NAMALWA (cell line): ENCODE measurements at regions not wholly inside any gene's neighbourhood (a gene's known extent, or its start where the extent isn't known, plus 50 kb on each side); places are given as distances from the start of the nearest gene placed in this dataset.

Experiments
- DNase-seq: peaks from one replicate; pipeline ENCODE4 v3.0.0-alpha.2; 2015; ENCODE audit warnings: low spot score

DNA sequence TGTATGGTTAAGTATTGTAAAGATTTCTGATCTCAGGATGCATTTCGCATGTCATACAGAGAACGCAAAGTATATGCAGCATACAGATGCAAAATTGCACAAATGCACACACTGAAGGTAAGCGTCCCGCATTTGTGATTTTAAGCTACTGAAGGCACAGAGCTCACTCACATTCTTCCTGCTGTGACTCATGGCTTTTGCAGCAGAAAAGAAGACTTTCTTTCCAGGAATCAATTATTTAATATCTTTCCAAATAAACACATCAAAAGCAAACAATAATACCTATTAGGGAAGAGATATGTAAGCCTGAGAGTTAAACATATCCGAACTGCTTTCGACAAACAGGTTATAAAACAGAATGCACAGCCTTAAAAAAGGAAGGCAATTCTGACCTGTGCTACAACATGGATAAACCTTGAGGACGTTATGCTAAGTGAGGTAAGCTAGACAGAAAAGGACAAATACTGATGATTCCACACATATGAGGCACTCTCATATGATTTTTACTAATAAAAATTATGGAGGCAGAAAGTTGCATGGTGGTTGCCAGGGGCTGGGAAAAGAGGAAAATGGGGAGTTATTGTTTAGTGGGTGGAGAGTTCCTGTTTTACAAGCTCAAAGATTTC is 109.0 kb downstream of the TFAP2A start:
- no peak for DNase-seq

DNA sequence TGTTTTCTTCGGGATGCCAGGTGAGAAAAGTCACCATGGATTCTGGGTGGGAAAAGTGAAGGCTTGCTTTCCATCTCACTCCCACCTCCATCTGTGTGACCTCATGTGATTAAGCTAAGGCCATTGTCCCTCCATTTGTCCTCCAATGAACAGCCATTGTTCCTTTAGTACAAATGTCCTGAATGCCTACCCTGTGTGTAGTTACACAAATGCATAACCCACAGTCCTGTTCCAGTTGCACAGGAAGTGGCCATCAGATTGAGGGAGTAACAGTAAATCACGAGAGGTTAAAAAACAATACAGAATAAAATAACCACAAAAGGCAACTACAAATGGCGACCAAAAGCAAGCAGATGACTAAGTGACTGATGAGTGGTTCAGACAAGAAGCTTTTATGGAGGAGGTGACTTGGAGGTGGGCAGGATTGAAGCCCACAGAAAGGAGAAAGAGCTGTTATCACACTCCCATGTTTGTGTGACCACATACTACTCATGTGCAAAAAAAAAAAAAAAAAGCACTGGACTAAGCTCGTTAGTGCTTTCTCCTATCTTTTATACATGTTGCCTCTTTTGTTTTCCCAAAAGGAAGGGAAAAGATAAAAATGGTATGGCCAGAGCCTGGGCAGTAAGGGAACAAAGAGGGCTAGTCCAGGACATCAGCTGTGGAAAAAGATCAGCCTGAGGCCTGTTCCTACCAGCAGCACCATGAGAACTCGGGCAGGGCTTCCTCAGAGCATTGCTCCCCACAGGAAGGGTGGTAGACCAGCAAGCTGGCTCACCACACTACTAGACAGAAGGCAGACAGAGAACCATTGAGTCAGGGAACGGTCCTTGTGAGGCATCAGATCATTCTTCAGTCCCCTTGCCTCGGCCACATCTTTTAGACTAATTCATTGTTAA is 111.0 kb downstream of the TFAP2A start:
- no peak for DNase-seq

DNA sequence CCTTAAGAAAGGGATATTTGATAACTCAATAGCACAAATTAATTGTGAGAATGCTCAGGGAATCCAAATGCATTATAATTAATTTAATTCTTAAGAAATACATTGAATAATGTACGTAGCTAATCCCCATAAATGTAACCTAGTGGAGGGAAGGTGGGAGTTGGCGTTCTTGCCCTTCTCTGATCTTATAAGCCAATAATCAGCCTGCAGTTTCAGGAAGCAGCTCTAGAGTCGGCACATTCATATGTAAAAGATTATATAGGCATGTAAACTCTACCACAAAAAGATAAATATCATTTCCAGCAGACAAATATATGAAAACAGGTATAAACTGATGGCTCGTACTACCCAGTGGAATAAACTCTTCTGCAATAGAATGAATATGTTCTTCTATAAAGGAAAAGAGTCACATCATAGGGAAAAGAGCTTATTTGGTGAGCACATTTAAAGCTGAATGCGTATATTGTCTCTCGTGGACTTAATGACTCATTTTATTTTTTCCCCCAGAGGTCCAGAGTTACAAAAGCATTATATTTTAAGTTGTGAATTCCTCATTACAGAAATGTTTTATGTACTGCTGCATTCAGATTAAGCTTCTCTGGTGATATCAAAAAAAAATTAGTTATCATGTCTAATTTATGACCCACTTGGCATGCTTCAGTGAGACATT is 112.2 kb downstream of the TFAP2A start:
- DNase-seq = no peak

DNA sequence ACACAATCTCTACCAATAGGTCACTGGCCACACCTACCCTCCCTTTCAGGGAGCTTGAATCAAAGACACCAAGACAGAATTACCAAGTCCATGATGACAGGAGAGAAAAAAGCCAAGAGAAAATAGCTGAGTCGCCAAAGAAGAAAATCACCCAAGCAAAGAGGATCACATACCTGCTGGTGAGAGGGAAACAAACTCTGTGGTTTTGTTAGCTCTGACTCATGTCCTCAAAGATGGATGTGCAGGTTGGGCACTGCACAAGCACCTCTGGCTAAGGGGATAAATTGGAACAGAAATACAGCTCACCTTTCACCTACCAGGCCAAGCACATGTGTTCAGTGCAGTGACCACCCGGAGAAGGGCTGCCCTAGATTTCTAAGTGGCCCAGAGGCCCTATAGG is 114.8 kb downstream of the TFAP2A start:
- DNase-seq = no peak

DNA sequence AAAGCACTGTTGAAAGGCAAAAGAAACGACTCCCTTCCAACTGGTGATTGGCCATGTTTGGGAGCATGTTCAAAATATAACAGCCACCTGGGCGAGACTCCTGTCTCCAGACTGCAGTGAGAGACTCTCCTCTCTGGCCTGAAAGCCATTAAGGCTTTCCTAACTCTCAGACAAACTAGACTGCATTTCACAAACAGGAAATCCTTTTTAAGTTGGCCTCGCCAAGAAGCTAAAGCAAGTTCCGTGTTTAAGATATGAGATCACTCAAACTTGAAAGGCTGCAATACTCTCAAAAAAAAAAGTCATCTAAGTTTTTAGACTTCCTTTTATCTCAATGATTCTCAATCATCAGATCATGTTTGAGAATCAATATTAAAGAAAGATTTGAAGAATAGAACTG is 117.0 kb downstream of the TFAP2A start:
- DNase-seq = no peak

DNA sequence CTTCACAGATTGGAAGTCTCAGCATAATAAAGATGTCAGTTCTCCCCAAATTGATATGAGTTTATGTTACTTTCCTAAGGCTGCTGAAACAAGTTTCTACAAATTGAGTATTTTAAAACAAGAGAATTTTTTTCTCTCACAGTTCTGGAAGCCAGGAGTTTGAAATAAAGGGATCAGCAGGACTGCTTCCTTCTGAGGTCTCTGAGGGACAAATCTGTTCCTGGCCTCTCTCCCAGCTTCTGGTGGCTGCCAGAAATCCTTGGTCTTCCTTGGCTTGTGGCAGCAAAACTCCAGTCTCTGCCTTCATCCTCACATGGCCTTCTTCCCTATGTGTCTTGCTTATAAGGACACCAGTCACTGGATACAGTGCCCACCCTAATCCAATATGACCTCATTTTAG is 136.1 kb downstream of the TFAP2A start:
- DNase-seq = no peak

DNA sequence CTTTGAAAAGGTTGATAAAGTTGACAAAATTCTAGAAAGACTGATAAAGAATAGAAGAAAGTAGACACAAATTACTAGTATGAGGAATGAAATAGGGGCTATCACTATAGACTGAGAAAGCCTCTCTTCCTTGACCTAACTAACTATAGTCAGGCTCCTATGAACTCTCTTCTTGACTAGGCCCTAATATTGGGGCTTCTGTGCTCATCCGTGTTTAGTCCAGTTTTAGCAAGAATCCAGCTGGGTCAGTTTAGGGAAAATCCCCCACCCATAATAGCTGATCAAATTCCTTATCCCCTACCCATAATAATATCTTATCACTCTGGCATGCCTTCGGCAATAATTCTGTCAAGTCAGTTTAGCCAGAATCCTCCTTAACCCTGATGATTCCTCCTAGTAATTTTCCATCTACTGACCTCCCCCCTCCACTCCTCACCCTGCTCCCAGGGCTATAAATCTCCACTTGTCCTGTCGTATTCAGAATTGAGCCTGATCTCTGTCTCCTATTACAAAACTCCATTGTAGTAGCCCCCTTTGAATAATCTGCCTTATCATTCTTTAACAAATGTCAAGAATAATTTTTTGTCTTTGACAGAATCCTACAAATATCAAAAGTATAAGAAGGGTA is 138.1 kb downstream of the TFAP2A start:
- DNase-seq = no peak

DNA sequence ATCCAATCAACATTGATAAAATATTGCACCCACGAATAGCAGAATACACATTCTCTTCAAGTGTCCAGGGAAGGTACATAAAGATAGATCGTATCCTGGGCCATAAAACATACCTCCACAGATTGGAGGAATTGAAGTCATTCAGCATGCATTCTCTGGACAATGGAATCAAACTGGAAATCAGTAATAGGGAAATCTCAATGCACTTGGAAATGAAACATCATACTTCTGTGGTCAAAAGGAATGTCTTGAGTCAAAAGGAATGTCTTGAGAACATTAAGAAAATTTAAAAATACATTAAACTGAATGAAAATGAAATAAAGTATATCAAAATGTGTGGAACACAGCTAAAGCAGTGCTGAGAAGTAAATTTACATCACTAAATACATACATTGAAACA is 138.8 kb downstream of the TFAP2A start:
- no peak for DNase-seq

DNA sequence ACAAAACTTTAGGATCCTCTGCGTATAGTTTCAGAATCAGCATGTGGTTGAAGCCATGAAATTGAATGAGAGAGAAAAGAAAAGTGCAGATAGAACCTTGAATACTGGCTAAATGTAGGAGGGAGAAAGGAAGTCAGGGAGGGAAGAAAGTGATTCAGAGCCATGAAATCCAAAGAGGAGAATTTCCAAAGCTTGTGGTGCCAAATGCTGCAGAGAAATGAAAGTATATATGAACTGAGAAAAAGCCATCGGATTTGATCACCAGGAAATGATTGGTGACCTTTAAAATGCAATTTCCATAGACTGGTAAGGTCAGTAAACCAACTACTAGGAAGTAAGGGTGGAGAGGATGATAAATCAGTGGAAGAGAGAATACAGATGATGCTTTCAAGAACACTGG is 142.3 kb downstream of the TFAP2A start:
- DNase-seq = no peak

DNA sequence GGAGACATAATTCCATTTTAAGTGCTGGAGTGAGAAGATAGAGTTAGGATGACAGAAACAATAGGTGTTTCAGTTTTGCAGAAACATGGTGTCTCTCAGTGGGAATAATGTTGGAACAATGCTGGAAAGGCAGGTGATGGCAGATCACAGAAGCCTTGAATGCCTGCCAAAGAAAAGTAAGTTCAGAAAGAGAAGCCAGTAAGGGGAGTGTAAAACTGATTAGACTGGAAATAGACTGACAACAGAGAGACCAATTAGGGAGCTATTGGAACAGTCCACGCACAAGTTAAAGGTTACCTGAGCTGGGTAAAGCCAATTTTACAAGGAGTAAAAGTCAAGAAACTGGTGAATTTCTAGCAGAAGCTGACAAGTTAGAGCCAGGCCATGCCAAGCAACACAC is 142.9 kb downstream of the TFAP2A start:
- DNase-seq = no peak

DNA sequence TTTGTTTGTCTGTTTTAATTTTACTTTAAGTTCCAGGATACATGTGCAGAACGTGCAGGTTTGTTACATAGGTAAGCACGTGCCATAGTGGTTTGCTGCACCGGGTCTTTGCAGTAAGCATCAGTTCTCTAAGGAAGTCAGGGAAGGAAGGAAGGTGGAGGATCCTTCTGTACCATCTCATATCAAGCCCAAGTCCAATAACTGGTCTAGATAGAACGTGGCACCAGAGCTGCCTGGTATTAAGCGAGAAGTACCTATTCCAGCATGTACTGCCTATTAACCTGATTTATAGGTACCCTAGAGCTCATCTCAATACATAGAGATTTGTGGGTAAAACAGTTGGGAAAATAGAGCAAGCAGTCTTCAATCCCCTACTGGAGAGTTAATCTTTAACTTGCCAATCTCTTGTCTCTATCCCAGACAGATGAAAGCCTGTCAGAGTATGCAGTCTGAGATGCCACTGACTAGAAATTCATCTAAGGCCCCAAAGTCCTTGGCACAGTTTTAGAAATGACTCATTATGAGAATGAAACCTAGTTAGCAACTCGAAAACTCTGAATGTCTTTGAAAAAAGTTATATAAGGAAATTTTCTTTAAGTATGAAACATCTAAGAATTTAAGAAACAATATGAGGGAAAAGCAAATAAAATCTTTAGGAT is 144.9 kb downstream of the TFAP2A start:
- DNase-seq = no peak

DNA sequence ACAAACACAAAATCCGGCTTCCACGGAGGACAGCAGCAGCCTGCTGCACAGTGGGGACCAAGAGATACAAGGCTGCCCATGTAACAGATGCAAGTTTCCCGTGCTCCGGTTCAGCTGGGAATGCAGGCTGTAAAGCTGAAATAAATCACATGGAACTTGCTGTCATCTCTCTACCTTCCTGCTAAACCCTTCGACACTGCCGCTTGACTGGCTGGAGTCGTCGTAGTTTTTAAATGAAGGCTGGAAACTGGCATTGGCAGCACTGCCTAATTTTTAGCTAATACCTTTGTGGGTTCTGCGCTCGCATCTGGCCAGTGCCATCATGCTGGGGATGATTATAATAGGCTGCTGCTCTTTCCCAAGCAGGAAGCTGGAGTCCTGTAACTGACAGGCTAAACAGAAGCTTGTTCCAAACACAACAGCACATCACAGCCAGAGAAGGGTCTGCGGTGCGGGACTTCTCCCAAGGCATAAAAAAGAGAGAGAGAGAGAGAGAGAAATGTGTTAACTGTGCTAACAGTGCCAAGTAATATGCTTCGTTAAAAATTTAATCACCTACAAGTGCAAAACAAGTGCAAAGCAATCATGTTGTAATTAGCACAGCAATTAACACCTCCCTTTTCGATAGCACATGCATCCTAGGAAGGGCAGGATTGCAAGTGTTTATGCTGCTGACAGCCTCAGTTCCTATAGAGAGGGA is 146.1 kb downstream of the TFAP2A start:
- no peak for DNase-seq

DNA sequence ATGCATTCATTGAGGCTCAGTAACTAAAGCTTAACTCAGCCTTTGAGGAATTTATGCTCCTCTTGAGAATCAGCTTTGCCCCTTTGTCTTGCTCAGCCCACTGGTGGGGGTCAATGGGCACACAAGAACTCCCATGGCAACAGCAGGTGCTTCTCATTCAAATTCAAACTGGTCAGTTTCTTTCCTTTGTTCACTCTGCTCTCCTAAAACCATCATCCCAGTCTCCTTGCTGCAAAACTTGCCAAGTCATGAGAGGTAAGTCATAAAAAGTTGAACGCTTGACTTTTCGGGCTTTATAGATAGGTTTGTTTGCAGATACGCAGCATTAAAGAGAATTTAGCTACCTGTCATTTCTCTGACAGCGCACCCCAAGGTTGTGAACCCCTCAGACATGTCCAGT is 146.8 kb downstream of the TFAP2A start:
- DNase-seq = no peak

DNA sequence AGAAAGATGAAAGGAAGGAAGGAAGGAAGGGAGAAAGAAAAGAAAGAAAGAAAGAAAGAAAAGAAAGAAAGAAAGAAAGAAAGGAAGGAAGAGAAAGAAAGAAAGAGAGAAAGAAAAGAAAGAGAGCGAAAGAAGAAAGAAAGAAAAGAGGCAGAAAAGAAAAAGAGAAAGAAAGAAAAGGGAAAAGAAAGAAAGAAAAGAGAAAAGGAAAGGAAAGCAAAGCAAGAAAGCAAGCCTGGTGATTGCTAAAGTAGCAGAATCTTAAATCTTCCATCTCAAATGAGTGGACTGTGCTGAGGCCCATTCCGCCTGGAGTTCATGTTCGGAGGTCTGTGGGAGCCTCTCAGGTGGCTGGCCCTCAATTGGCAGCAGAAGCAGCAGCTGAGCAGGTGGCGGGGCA is 148.4 kb downstream of the TFAP2A start:
- DNase-seq = no peak

DNA sequence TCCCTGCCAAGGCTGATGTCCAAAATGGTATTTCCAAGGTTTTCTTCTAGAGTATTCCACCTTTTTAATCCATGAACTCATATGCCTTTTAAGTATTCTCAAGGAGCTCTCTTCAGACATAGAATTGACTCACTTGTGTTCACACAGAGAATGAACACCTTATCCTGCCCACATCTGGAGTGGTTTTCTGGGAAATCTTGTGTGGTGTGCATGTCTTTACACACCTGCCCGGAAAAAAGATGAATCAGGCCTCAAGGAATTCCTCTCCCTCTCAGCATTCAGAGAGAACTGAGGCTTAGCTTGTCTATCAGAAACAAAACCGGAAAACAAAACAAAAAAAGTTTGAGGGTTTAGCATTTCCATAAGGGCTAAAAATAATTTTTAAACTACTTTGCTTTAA is 148.8 kb downstream of the TFAP2A start:
- no peak for DNase-seq

DNA sequence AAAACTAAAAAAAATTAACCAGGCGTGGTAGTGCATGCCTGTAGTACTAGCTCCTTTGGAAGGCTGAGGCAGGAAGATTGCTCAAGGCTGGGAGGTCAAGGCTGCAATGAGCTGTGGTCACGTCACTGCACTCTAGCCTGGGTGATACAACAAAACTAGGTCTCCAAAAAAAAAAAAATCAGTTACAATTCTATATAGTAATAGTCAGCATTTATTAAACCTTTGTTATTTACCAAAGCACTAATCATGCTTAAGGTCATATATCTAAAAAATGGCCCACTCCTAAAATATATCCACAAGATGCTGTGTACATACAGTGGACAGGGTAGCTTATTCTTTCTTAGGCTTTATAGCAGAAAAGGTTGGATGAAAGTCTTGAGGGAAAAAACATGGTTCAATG is 152.4 kb downstream of the TFAP2A start:
- no peak for DNase-seq

DNA sequence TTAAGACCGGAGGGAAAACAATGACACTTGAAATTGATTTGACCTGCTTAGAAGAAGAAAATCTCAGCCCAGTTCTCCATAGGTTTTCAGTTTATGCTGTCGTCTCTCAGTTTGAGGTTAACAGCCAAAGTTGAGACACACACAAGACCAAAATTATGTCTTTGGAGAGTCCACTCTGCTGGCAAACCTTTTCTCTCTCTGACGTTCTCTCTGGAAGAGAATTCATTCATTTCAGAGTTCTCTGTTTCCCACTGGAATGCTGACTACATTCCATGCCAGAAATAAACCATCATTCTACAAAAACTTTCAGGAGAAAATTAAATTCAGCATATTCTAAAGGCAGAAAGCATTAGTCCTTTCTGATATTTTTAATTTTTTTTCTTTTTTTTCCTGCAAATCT is 155.2 kb downstream of the TFAP2A start:
- DNase-seq = no peak

DNA sequence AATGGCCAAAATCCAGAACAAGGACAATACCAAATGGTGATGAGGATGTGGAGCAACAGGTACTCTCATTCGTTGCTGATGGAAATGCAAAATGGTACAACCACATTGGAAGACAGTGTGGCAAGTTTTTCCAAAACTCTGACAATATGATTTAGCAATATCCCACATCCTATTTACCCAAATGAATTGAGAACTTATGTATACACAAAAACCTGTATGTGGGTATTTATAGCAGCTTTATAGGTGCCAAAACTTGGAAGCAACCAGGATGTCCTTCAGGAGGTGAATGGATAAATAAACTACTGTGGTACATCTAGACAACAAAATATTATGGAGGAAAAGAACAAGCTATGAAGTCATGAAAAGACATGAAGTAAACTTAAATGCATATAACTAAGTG is 156.5 kb downstream of the TFAP2A start:
- no peak for DNase-seq

DNA sequence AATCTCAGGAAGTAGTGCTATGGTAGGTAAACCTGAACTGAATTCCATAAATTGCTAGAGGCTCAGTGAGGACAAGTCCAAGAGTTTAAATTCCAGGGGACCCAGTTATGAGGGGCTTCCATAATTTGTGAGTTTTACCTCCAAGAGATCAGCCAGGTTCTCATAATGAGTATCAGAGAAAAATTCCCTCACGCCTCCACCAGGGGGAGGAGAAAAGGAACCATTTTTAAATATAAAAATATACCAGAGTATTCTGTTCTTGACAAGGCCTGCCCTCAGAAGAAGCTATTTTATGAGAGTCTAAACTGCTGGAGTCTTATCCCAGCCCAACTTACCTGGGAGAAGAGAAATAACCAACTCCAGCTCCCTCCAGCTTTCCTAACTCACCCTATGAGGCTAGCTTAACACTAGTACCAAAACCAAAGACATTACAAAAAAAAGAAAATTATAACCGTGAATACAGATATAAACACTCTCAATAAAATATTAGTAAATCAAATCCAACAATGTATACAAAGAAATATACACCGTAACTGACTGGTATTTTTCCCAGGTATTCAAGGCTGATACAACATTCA is 158.7 kb downstream of the TFAP2A start:
- peak; percentile 46 for DNase-seq

DNA sequence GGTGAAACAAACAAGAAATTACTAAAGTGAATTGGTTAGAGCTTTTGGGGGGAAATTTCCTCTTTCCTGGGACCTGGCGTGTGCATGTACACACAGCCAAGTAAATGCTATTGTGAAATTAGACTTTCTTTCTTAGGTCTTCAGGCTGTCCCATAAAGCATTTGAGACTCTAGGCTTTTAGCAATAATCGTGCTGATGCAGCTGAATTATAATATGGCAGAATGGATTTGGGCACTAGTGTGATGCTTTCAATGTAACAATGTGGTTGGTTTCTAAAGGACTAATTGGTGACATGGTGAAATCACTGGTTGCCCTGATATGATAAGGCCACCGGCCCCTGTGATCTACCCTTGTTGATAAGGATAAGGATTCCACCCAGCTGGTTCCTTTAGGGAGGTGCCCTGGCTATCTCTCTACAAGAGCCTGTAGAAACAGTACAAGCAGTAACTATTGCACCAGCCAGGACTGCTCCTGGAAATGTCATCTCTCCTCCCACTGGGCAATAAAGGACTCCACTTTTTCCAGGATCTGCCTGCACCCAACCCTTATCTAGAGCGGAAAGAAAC is 164.1 kb downstream of the TFAP2A start:
- DNase-seq = no peak

DNA sequence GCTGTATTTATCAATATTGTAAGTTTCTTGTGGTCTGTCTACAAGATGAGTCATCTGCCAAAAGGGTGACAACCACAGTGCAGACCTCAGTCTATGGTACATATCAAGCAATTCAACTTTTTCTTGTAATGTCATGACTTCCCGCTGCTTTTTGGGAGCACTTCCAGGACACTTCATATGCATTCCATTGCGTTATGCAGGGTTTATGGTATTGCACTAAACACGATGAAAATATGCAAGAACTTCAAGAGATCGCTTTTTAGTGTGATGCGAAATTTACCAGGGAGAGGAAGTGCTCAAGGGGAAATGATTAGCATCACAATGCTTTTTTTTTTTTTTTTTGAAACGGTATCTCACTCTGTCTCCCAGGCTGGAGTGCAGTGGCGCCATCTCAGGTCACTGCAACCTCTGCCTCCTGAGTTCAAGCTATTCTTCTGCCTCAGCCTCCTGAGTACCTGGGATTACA is 166.5 kb downstream of the TFAP2A start:
- DNase-seq = no peak
